SK-N-SH (cell line): ENCODE measurements at regions not wholly inside any gene's neighbourhood (a gene's known extent, or its start where the extent isn't known, plus 50 kb on each side); places are given as distances from the start of the nearest gene placed in this dataset.

Source experiments
- CTCF ChIA-PET: fragments of 300-600, 350-600 bp; formaldehyde crosslinking; extraction: SDS; loops from one replicate; lab custom pipeline; 2021; lab: Yijun Ruan, JAX
- POLR2A ChIA-PET: fragments of 350-600 bp; sonication (Branson Sonifier 250); formaldehyde crosslinking; extraction: SDS; loops from one replicate; lab custom pipeline; 2020; ENCODE audit warnings: antibody characterized with exemption, inconsistent platforms; lab: Yijun Ruan, JAX
- DNase-seq: peaks from one replicate; pipeline ENCODE4 v3.0.0; 2012
- H2AFZ ChIP-seq: fragments of 200-600 bp; sonication (generic); 2 replicates; pipeline ENCODE4 v1.8.1; 2016; ENCODE audit warnings: antibody characterized with exemption, mild to moderate bottlenecking, low read depth
- H3F3A ChIP-seq: fragments of 200-600 bp; sonication (generic); replicated peaks from 2 replicates; pipeline ENCODE3; 2016; ENCODE audit warnings: antibody characterized with exemption, mild to moderate bottlenecking; ENCODE audit not compliant: insufficient read depth
- H3K27ac ChIP-seq, 2 experiments: fragments of 200-500 bp in 1 of 2; fragments of 200-600 bp in 1 of 2; sonication (Bioruptor generic) in 1 of 2; sonication (generic), shearing (Covaris generic) in 1 of 2; 2 replicates each; pipeline versions ENCODE4 v1.5.1 to v1.6.1; 2014 to 2016; ENCODE audit warnings: low read depth in 2 of 2, inconsistent platforms in 1 of 2, low read length in 1 of 2, mild to moderate bottlenecking in 1 of 2, mixed read lengths in 1 of 2
- H3K27me3 ChIP-seq: fragments of 200-600 bp; sonication (generic), shearing (Covaris generic); 2 replicates; pipeline ENCODE4 v1.6.1; 2016; ENCODE audit warnings: mixed run types; ENCODE audit not compliant: insufficient read depth
- H3K36me3 ChIP-seq, 2 experiments: fragments of 200-500 bp in 1 of 2; fragments of 200-600 bp in 1 of 2; sonication (Bioruptor generic) in 1 of 2; sonication (generic) in 1 of 2; replicated peaks in 1 of 2; 2 replicates each; pipeline versions ENCODE3 to v1.5.1; 2014 to 2016; ENCODE audit warnings: low read length in 1 of 2, mild to moderate bottlenecking in 1 of 2; ENCODE audit not compliant: insufficient read depth in 2 of 2, control insufficient read depth in 1 of 2
- H3K4me1 ChIP-seq, 2 experiments: fragments of 200-500 bp in 1 of 2; fragments of 200-600 bp in 1 of 2; sonication (Bioruptor generic) in 1 of 2; sonication (generic), shearing (Covaris generic) in 1 of 2; 2 replicates each; pipeline versions ENCODE4 v1.5.1 to v1.6.1; 2014 to 2016; ENCODE audit warnings: low read depth in 1 of 2, low read length in 1 of 2, mixed run types in 1 of 2; ENCODE audit not compliant: insufficient read depth in 2 of 2, control insufficient read depth in 1 of 2
- H3K4me2 ChIP-seq: fragments of 200-600 bp; sonication (generic), shearing (Covaris generic); 2 replicates; pipeline ENCODE4 v1.6.1; 2017; ENCODE audit warnings: mixed run types
- H3K4me3 ChIP-seq, 2 experiments: fragments of 200-500 bp in 1 of 2; fragments of 200-600 bp in 1 of 2; sonication (Bioruptor generic) in 1 of 2; sonication (generic), shearing (Covaris generic) in 1 of 2; 2 replicates each; pipeline versions ENCODE4 v1.5.1 to v1.8.1; 2014 to 2016; ENCODE audit warnings: low read depth in 2 of 2, inconsistent platforms in 1 of 2, low read length in 1 of 2, mild to moderate bottlenecking in 1 of 2, mixed read lengths in 1 of 2, moderate library complexity in 1 of 2
- H3K79me2 ChIP-seq: fragments of 200-600 bp; sonication (generic); 2 replicates; pipeline ENCODE4 v1.8.1; 2017; ENCODE audit warnings: mild to moderate bottlenecking; ENCODE audit not compliant: insufficient read depth
- H3K9ac ChIP-seq: fragments of 200-600 bp; sonication (generic); 2 replicates; pipeline ENCODE4 v1.6.1; 2017; ENCODE audit warnings: mixed run types
- H3K9me2 ChIP-seq: fragments of 200-600 bp; sonication (generic); 2 replicates; pipeline ENCODE4 v1.6.1; 2017; ENCODE audit warnings: mixed run types
- H3K9me3 ChIP-seq: fragments of 200-600 bp; sonication (generic); 2 replicates; pipeline ENCODE4 v1.6.1; 2017; ENCODE audit warnings: mixed run types, mild to moderate bottlenecking, moderate library complexity
- H4K20me1 ChIP-seq: fragments of 200-600 bp; sonication (generic); 2 replicates; pipeline ENCODE4 v1.6.1; 2017; ENCODE audit warnings: mild to moderate bottlenecking, mixed run types; ENCODE audit not compliant: insufficient read depth
- CHD2 ChIP-seq: fragments of 150-350 bp; IDR thresholded peaks from 2 replicates; pipeline ENCODE4 v1.6.1; 2018; ENCODE audit warnings: low read length; ENCODE audit not compliant: partially characterized antibody
- EP300 ChIP-seq, 2 experiments: IDR thresholded peaks; 2 replicates each; pipeline versions ENCODE4 v1.4.0 to v1.6.1; 2012; ENCODE audit warnings: borderline replicate concordance in 1 of 2, low read depth in 1 of 2, low read length in 1 of 2
- FOSL2 ChIP-seq: IDR thresholded peaks from 2 replicates; pipeline ENCODE4 v1.4.0; 2012; ENCODE audit warnings: low read depth, mild to moderate bottlenecking, moderate library complexity, borderline replicate concordance
- GABPA ChIP-seq: IDR thresholded peaks from 2 replicates; pipeline ENCODE4 v1.4.0; 2012; ENCODE audit warnings: low read depth, mild to moderate bottlenecking
- IRF3 ChIP-seq: fragments of 150-350 bp; IDR thresholded peaks from 2 replicates; pipeline ENCODE4 v1.6.1; 2016; ENCODE audit warnings: mild to moderate bottlenecking, low read depth, low read length
- NRF1 ChIP-seq: IDR thresholded peaks from 2 replicates; pipeline ENCODE4 v1.6.1; 2012; ENCODE audit warnings: low read depth, mild to moderate bottlenecking, low read length
- POLR2AphosphoS5 ChIP-seq: IDR thresholded peaks from 2 replicates; pipeline ENCODE4 v1.6.1; 2012; ENCODE audit warnings: low read depth, low read length
- RAD21 ChIP-seq: IDR thresholded peaks from 2 replicates; pipeline ENCODE4 v1.6.1; 2012; ENCODE audit warnings: mild to moderate bottlenecking, low read length
- TEAD4 ChIP-seq: IDR thresholded peaks from 2 replicates; pipeline ENCODE4 v1.4.0; 2012; ENCODE audit warnings: mild to moderate bottlenecking, borderline replicate concordance; ENCODE audit not compliant: insufficient read depth
- USF2 ChIP-seq: fragments of 150-350 bp; IDR thresholded peaks from 2 replicates; pipeline ENCODE4 v1.6.1; 2017; ENCODE audit warnings: antibody characterized with exemption, low read length, low read depth, borderline replicate concordance
- YY1 ChIP-seq: IDR thresholded peaks from 2 replicates; pipeline ENCODE4 v1.4.0; 2012; ENCODE audit warnings: low read depth, mild to moderate bottlenecking
- WGBS: methylation state at CpG from one replicate; pipeline ENCODE4 v1.1.6; 2017; ENCODE audit warnings: low lambda C conversion rate; 5-methylcytosine and 5-hydroxymethylcytosine counted together
- TF ChIP-seq, protein P1 (sequence below): IDR thresholded peaks from 2 replicates; pipeline ENCODE4; 2012

DNA sequence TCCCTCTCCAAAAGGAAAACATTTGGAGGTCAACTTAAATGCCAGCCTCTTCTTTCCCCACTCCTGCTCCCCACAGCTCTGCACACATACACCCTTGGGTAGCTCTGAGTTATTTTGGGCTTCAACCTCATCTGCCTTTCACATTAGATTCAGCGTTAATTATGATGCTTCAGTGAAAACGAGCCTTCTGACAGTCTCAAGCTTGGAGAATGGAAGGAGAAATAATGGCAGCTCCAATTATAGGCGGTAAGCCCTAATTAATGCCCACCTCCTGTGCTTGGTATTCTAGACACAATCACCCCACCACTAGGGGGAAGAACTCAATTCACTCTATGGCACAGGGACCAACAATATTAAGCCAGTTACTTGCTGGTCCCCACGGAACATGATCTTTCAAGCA, 397.9 kb downstream of the BRINP2 start:
- Histone ChIP-seq H3K36me3 (no peaks in the 10 kb centered on the region), H3K27ac (no peak overlapping the region), H2AFZ (no peak overlapping the region), H3K9ac (no peak overlapping the region), H3K27me3 (no peaks in the 10 kb centered on the region), H4K20me1 (no peaks in the 10 kb centered on the region), H3F3A (no peaks in the 10 kb centered on the region), H3K9me2 (no peaks in the 10 kb centered on the region), H3K4me2 (no peak overlapping the region), H3K4me1 (no peaks in the 10 kb centered on the region), H3K79me2 (no peaks in the 10 kb centered on the region), H3K9me3 (no peaks in the 10 kb centered on the region), H3K4me3 (no peak overlapping the region)
- DNase-seq = no peak
- 33% methylated on average over 4 of the region's 4 CpGs for WGBS
- ChIA-PET CTCF (no interaction called here), POLR2A (no interaction called here)
- no peak for TF ChIP-seq GABPA
- TF ChIP-seq USF2 = no peak
- no peak for TF ChIP-seq CHD2
- TF ChIP-seq TEAD4 = no peak
- TF ChIP-seq YY1 = no peak
- no peak for TF ChIP-seq IRF3
- TF ChIP-seq, protein P1, sequence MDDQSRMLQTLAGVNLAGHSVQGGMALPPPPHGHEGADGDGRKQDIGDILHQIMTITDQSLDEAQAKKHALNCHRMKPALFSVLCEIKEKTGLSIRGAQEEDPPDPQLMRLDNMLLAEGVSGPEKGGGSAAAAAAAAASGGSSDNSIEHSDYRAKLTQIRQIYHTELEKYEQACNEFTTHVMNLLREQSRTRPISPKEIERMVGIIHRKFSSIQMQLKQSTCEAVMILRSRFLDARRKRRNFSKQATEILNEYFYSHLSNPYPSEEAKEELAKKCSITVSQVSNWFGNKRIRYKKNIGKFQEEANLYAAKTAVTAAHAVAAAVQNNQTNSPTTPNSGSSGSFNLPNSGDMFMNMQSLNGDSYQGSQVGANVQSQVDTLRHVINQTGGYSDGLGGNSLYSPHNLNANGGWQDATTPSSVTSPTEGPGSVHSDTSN = no peak
- TF ChIP-seq NRF1 = no peak
- TF ChIP-seq FOSL2 = no peak
- TF ChIP-seq RAD21 = no peak
- no peak for TF ChIP-seq EP300 (IDR thresholded peaks at IDR 0.05; ENCODE audit: borderline replicate concordance in 1 of 2, low read depth in 1 of 2, low read length in 1 of 2)
- no peak for TF ChIP-seq POLR2AphosphoS5

GRCh38 chr1:177567393-177567792, 396.6 kb downstream of the BRINP2 start:
- DNase-seq = no peak
- Histone ChIP-seq H3K4me3 (no peak overlapping the region), H3K4me2 (no peak overlapping the region), H3K9me3 (no peaks in the 10 kb centered on the region), H3K27me3 (no peaks in the 10 kb centered on the region), H3K4me1 (no peaks in the 10 kb centered on the region), H3F3A (no peaks in the 10 kb centered on the region), H3K79me2 (no peaks in the 10 kb centered on the region), H3K27ac (no peak overlapping the region), H2AFZ (no peak overlapping the region), H3K9ac (no peak overlapping the region), H3K9me2 (no peaks in the 10 kb centered on the region), H3K36me3 (no peaks in the 10 kb centered on the region), H4K20me1 (no peaks in the 10 kb centered on the region)
- CTCF ChIA-PET = interaction anchor here (1.2 to 1.3 kb wide), 2 partner anchors 10 to 33 kb away, joined by 3 read pairs; no protein-coding TSS in a partner anchor
- WGBS = 27% methylated on average over 1 of the region's 1 CpG
- TF ChIP-seq RAD21 = peak; percentile 41
- TF ChIP-seq IRF3 = no peak
- POLR2A ChIA-PET = no interaction called here
